ENCODE measurements at regions not wholly inside any gene's neighbourhood (a gene's known extent, or its start where the extent isn't known, plus 50 kb on each side); places are given as distances from the start of the nearest gene placed in this dataset.
"Not testable (repeated sequence)": the region's sequence is repeated elsewhere in the genome, so short reads cannot be mapped to it uniquely, and the experiment has no call there.

DNA sequence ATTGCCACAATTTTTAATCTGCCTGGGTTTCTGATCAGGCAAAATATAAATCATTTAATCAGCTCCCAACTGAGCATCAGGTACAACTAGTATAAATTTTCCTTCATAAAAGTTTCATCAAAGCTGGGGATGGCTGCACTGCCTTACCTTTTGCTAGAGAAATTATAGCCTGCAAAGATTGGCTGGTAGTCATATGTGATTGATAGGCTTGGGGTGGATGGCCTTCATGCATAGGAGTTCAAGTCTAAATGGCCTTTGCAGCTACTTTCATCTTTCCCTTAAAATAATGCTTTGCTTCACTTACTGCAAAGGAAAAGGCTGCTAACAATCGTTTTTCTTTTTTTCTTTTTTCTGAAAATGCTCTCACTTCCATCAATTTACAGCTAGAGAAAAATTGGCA, 739.7 kb downstream of the CENPC start:
- DNase-seq: no peak

DNA sequence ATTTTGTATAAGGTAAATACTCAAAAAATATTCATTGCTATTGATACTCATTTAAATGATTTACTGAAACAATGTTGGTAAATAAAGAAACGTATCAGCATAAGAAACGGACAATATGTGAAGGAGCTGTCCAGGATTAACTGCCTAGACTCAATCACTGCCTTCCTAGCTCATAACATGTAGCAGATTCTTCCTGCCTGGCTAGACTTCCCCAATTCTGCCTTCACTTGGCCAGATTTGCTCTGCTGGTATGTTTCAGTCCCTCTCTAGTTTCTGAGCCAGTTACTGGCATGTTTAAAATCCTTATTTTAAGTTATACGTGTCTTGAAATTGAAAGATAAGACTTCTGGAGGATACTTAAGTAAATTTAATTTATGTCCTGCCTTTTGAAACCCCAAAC, 740.3 kb downstream of the CENPC start:
- DNase-seq: no peak

DNA sequence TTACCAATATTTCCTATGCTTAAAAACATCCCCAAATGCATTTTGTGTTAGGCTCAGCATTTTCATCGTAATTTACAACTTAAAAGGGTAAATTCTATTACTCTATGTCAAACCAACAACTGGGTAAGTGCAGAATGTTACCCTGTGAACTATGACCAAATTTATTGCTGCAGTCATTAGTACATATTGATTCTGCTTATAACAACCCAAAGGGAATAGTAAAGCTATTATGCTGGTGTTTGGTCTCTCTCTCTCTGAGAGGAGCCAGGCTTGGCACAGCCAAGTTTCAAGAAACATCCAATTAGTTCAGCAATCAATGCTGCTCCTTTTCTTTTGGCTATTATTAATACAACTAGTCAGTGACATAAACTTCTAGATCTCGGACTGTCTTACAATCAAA, 747.7 kb downstream of the CENPC start:
- no peak for DNase-seq

DNA sequence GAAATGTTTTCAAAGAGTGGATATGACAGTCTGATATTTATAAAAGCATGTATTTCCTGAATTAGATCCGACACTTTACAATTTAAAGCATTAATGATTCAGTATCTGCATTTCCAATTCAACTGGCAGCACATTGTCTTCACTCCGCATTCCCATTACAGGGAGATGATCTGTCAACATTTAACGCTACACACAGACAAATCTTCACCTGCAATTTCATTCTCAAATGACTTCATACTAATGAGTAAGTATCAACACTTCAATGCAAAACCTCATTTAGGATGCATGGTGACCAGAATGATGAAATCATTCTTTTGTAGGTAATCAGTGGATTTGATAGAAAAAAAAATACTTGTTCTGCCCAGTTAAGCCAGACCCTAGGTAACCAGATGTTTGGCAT, 749.6 kb downstream of the CENPC start:
- no peak for DNase-seq

DNA sequence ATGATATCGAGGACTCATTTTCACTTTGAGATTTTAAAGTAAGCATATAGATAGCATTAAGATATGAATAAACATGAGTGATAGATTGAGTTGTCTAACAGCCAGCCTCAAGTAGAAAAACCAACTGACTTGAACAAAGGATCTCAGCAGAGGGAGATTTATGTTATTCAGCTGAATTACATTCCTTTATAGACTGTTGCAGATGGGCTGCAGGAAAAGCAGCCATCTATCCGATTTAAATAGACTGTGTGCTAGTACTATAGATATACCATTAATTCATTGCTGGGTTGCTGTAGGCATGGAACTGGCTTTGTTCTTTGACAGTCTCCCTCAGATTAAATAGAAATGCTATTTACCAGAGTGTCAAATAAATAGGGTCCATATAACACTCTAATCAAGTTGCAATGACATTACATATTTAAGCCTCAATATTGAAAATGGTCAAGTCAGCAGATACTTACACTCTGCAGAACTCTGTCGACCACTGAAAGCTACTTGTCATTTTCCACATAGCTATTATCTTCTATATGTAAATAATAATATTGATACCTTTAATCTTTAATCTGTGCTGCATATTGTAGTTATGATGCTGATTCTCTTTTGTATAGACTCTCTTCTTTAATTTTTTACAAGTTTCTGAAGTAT, 750.8 kb downstream of the CENPC start:
- no peak for DNase-seq

DNA sequence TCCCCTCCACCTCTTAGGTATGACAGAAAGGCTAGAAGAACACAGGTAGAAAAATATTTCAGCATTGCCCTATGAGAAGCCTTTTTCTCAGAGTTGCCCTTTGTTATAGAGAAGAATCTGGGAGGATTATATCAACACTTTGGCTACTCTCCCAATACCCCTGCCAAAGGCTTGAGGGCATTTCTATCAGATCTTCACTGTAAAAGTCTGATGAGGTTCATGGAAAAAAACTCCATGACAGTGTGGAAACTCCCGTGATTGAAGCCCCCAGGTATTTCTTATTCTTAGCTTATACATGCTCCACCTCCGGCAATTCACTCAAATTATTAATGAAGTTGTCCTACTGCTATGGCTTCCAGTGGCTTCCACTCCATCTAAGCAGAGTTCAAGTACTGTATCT, 753.6 kb downstream of the CENPC start:
- no peak for DNase-seq

DNA sequence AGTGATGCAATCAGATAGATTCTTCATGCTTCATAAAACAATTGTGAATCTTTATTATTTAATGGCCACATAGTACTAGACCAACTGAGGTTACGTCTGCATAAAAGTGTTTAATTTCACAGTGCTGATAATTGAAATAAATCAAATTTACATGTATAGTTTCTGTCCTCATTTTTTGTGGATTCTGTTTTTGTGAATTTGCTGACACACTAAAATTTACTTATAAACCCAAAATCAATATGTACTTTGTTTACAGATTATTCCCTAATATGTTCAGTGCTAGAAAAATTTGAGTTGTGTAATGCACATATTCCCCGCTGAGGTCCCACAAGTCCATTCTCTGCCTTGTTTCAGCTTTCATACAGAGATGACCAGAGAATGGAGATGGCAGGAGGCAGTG, 759.8 kb downstream of the CENPC start:
- DNase-seq: no peak

DNA sequence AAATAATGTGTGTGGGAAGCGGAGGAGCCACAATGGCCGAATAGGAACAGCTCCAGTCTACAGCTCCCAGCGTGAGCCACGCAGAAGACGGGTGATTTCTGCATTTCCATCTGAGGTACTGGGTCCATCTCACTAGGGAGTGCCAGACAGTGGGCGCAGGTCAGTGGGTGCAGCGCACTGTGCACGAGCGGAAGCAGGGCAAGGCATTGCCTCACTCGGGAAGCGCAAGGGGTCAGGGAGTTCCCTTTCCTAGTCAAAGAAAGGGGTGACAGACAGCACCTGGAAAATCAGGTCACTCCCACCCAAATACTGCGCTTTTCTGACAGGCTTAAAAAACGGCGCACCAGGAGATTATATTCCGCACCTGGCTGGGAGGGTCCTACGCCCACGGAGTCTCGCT, 762.6 kb downstream of the CENPC start:
- not testable (repeated sequence) for DNase-seq

DNA sequence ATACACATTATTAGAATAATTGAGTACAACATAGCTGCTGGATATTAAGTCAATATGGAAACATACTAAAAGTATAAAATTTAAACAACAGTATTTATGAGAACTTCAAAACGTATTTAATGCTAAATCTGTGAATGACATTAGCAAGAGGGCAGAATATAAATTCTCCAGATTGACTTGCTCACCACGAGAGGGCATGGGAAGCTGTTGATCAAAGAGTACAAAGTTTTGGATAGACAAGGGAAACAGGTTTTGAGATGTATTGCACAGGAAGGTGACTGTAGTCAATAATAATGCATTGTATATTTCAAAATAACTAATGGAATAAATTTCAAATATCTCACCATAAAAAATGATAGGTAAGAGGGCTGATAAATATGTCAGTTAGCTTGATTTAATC, 768.2 kb downstream of the CENPC start:
- DNase-seq: no peak

DNA sequence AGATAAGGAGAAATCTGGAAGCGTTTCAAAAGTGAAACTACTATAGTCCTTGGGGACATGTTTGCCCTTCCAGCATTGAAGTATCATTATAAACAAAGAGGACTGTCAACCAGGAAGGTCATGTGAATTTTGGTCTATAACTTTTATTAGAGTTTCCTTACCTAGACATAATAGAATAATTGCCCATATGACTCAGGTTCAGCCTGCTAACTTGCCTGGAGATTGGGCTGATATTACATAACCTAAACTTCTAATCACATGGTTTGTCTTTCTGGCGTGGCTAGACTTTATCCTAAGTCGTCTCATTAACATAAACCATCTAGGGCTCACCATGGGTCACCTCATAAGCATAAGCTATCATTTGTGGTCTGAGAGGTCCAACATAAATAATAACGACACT, 775.9 kb downstream of the CENPC start:
- no peak for DNase-seq

DNA sequence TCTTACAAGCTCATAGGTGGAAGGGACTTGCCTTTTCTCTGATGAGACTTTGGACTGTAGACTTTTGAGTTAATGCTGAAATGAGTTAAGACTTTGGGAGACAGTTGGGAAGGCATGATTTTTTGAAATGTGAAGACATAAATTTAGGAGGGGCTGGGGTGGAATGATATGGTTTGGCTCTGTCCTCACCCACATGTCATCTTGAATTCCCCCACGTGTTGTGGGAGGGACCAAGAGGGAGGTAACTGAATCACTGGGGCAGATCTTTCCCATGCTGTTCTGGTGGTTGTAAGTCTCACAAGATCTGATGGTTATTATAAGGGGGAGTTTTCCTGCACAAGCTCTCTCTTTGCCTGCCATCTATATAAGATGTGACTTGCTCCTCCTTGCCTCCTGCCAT, 777.9 kb downstream of the CENPC start:
- no peak for DNase-seq

DNA sequence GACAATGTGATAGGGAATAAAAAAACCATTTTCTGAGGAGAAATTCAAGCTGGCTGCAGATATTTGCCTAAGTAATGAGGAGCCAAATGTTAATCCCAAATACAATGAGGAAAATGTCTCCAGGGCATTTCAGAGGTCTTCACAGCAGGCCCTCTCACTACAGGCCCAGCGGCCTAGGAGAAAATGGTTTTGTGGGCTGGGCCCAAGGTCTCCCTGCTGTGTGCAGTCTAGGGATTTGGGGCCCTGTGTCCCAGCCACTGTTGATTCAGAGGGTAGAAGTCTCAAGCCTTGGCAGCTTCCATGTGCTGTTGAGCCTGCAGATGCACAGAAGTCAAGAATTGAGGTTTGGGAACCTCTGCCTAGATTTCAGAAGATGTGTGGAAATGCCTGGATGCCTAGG, 778.7 kb downstream of the CENPC start:
- no peak for DNase-seq

DNA sequence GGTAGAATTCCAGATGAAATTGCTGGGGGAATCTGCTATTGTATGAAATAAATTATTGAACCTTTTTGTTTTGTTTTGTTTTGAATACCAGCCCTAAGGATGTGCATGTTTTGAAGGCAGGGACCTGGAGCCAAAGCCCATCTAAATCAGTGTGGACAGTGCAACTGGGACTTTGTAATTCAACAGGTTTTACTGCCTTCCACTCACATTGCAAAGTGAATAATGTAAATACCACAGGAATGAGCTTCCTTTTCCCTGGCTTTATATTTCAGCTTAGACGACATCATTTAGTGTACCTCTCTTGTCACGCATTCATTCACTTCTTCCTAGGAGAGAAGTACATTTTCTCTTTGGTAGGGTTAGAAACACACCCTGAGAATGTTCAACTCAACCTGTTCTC, 795.0 kb downstream of the CENPC start:
- no peak for DNase-seq

DNA sequence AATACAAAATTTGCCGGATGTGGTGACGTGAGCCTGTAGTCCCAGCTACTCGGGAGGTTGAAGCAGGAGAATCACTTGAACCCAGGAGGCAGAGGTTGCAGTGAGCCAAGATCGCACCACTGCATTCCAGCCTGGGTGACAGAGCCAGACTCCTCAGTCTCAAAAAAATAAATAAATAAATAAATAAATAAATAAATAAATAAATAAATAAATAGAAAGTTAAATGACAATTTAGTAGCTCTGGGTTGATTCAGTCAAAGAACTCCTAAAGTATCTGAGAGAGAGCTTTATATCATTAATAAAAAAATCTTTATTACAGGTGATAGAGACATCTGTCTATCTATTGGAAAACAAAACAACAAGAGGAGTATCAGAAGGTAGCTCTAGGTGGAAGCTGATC, 798.4 kb downstream of the CENPC start:
- not testable (repeated sequence) for DNase-seq

DNA sequence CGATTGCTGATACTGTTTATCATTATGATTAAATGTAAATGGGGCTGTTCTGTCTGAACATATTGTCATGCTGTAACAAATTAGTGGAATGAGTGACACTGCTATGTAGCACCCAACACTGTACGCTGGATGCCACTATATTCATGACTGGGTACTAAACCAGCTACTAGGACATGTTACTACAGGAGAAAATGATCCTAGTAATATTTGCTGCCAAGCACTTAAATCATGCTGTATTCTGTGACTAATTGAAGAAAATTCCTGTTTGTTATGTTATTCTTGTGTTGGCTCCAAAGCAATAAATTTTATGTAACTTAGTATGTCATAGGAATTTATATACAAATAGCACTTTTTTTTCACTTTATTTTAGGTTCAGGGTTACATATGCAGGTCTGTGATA, 804.2 kb downstream of the CENPC start:
- no peak for DNase-seq

DNA sequence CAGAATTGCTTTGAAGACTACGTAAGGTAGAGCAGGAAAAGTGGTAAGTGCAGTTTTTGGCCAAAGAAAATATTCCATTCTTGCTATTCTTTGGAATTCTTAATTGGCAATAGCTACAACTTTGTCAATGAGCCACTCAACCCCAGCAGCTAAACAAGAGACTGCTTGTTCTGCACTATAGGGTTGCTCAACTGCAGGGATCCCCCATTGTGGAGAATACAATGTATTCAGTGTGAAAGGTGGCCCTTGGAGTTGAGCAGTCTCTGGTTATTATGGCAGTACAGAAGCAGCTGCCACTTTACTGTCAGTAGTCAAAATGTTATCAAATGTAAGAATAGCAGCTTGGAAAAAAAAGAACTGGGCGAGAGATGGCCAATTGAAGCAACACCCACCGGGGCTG, 808.7 kb downstream of the CENPC start:
- DNase-seq: no peak

DNA sequence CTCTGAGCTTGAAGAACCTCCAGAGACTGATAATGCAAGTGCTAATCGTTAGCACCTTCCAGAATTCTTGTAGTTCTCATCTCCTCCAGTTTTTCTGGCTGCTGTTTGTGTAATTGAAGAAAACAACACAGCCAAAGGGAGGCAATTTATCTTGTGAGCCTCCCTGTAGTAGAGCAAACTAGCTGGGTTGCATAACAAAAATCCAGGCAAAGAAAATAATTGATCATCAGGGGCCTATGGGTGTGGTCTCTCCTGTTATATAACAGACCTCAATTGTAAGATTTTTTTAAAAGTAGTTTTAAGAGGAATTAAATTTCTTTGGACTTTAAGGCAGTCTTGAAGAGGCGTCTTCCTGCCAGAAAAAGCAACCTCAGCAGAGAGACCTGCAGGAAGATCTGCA, 817.0 kb downstream of the CENPC start:
- DNase-seq: no peak

DNA sequence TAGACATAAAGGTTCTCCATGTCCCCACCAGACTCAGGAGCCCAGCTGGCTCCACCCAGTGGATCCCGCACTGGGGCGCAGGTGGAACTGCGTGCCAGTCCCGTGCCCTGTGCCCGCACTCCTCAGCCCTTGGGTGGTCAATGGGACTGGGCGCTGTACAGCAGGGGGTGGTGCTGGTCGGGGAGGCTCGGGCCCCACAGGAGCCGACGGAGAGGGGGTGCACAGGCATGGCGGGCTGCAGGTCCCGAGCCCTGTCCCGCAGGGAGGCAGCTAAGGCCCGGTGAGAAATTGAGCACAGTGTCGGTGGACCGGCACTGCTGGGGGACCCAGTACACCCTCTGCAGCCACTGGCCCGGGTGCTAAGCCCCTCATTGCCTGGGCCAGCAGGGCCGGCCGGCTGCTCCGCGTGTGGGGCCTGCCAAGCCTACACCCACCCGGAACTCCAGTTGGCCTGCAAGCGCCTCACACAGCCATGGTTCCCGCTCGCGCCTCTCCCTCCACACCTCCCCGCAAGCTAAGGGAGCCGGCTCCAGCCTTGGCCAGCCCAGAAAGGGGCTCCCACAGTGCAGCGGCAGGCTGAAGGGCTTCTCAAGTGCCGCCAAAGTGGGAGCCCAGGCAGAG, 832.9 kb downstream of the CENPC start:
- not testable (repeated sequence) for DNase-seq

DNA sequence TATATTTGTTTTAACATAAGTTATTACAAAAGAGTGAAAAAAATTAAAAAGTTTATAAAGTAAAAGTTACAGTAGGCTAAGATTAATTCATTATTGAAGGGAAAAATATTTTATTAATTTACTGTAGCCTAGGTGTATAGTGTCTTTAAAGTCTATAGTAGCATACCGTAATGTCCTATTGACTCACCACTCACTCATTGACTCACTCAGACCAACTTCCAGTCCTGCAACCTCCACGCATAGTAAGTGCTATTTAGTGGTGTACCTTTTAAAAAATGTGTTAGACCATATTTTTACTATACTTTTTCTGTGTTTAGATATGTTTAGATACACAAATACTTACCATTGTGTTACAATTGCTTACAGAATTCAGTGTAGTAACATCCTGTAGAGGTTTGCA, 841.1 kb downstream of the CENPC start:
- no peak for DNase-seq

DNA sequence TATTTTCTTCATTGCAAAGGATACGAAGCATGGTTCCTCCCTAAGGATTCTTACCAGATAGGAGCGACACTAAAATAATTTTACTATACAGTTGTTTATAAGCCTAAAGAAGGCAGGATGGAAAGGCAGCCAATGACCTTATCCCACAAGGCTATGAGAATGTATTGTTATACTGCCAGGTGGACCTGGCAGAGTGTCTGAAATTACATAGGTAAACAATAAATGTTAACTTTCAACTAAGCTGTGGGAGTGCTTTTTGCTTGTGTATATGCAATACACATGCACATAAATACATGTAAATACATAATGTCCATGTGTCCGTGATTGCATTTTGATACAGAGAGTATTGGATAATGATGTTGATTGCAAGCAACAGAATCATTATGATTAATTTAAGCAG, 850.6 kb downstream of the CENPC start:
- DNase-seq: no peak

DNA sequence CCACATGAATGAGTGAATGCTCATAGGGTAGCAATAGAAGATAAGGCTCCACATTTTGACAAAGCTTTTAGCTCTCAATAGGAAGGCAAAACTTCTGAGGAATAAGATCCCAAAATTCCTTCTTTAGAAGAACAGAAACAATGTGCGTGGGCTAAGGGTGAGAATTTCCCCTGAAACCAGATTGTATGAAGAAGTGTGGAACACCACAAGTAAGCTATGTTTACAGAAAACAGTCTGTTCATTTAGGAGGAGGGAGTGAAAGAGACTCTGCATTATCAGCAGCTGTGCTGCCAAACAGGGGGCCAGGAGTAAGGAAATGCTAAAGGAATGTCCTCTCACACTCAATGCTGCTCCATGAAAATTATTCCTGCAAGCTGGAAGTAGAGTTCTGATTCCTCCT, 851.6 kb downstream of the CENPC start:
- no peak for DNase-seq

DNA sequence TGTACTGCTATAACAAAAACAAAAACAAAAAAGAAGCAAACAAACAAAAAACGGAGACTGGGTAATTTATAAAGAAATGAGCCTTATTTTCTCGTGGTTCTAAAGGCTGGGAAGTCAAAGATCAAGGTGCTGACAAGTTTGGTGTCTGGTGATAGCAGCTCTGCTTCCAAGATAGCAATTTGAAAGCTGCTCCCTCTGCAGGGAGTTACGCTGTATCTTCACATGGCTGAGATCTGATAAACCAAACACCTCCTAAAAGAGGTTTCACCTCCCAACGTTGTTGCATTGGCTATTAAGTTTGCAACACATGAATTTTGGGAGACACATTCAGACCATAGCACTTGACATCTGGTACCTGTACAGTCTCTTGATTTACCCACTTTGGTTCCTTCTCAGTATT, 854.2 kb downstream of the CENPC start:
- no peak for DNase-seq

DNA sequence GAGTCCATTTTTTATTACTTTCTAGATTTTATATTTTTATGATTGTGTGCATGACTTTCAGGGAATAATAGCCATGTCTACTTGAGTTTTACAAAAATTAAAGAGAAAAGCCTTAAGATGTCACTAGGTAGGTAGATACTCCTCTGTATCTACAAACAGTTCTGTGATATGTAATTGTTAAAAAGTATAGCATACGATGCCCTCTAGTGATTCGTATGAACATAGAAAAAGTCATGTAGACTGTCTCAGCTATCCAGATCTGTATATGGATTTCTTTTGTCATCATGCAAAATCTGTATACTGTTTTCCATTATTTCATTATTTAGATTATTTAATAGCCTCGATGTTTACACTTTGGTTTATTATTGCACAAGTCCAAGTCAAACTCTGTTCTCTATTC, 856.6 kb downstream of the CENPC start:
- DNase-seq: no peak

DNA sequence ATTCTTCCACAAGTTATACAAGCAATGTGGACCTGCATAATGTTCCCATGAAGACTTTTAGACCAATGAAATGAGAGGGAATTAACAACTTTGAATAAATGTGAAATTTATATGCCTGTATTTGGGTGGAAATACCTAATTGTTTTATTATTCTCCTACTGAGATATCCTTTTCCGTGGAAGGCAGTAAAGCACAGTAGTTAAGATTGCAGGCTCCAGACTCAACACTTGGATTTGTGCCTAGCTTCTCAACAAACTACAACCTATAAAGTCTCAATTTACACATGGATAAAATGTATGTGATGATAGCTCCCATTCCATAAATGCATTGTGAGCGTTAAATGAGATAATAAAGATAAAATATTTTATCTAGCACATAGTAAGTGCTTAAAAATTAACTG, 857.8 kb downstream of the CENPC start:
- DNase-seq: no peak

DNA sequence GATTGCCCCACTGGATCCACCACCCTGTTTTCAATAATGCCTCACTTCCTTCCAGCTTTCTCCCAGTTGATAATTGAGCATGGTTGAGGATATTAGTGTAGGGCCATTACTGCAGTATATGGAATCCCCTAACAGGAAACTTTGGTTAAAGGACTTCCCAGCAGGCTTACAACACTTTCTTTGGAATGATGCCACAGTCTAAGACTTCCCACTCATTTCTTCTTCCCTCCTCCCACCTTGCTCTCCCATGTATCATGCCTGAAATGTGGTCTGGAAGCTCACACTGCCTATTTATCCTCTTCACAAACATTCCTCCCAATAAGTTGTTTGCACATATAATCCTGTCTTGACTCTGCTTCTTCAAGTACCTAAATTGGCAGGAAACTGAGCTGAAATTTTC, 863.3 kb downstream of the CENPC start:
- no peak for DNase-seq
